Stimulated activated CD4-positive, alpha-beta T cell treated with anti-CD3 and anti-CD28 coated beads, TNF-alpha, amount 100 ng/mL, for 4 hours (primary cell): ENCODE measurements at regions not wholly inside any gene's neighbourhood (a gene's known extent, or its start where the extent isn't known, plus 50 kb on each side); places are given as distances from the start of the nearest gene placed in this dataset.
"Not testable (repeated sequence)": the region's sequence is repeated elsewhere in the genome, so short reads cannot be mapped to it uniquely, and the experiment has no call there.

Source experiments
- DNase-seq, 3 experiments: peaks; one replicate each; pipeline ENCODE4 v3.0.0-alpha.2; 2020; ENCODE audit warnings: low read depth in 3 of 3

- DNase-seq: no peak
These were observed 1162.2 kb downstream of the TYW1 start for GRCh38 chr7:68158686-68159295.

- DNase-seq: no peak
These were observed 1166.1 kb downstream of the TYW1 start for GRCh38 chr7:68162712-68163111.

DNA sequence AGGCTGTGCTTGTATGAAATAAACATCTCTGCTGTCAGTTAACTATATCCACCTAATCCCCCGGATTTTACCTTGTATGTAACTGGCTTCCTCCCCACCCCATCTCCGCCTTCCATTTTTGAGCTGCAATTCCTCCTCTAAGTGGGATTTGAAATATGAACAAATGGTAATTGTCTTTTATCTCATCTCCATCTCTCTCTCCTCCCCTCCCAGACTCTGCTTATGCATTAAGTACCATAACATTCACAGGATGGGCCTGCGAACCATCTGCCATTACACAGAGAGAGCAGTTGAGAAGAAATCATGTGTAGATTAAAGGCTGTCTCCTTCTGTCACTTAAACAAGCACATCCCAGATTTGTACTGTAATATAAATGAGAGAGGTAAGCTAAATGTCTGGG lies 1169.9 kb downstream of the TYW1 start:
- no peak for DNase-seq

GRCh38 chr7:68173513-68173912 lies 1176.9 kb downstream of the TYW1 start:
- DNase-seq: no peak

DNA sequence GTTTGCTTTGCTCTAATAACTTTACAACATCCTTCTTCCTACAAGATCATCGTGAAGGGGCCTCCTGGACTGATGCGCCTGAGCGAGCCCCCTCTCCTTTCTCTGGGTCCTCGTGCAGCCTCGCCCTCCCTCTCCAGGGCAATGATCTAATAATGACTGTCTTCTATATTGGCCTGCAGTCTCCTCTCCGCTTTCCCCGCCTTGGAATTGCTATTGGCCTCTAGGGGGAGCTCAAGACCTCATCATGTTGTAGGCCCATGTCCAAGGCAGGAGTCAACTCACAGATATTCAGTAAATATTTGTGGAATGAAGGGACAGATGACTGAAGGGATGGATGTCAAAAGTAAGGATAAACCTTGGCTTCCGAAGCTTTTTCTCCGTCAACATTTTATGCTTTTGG lies 1180.3 kb downstream of the TYW1 start:
- no peak for DNase-seq

DNA sequence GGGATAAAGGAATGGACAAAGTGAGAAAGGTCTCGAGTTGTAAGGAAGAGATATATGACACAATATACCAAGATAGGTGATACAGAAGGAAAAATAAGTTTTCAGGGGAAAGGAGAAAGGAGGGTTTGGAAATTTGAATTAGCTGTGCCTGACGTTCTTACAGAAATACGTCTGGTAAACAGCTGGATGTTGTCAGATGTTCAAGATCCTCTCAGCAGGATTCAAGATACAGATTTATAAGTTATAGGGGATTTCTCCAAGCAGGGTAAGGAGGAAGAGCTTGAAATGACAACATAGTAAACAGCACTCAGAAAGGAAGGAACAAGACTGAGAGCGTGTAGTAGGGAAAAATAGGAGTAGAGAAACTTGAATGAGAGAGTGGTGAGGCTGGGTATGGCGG lies 1184.1 kb downstream of the TYW1 start:
- DNase-seq: no peak

DNA sequence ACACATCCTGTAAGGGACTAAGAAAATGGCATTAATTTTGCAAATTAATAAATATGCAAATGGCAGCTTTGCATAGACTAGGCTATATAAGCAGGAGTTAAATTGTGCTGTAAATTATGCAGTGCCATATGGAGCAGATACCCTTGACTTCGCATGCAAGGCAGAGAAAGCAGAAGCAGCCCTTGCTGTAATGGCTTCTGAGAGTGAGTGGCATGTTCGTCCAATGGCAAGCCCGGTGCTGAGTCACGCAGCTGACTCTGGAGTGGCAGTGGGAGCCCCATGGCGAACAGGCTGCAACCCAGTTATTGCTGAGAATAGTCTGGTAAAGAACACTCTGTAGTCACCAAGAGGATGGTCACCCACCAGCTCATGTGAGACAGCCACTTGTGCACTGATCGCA lies 1186.5 kb downstream of the TYW1 start:
- DNase-seq: no peak

DNA sequence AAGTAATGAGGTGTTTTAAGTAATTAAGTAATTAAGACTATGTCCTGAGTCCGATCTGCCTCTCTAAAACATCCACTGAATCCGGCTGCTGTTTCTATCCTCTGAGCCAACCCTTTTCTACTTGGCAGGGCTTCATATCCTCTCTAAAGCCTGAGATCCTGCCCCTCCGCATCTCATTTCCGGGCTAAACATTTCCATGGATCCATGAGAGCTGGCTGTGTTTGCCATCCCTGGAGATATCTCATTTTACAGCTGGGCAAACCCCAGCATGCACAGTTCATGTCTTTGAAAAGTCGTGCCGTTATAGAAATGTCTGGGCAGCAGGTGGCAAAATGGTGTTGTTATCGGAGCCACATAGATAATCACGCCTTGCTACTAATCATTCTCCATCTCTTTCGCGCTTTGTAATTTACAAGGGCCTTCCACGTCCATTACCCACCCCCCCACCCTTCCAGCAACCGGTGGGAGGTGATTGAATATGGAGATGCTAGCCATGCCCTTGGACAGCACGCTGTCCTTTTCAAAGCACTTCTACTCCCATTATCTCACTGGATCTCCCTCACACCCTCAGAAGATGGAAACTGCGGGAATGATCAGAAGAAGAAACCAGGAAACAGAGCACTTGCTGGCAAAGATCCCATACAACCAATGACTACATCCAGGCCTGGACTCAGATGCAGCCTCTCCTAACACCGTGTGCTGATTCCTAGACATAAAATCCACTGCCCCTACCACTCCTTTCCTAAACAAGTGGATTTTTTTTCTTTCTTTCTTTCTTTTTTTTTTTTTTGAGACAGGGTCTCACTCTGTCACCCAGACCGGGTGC lies 1189.2 kb downstream of the TYW1 start:
- no peak for DNase-seq

DNA sequence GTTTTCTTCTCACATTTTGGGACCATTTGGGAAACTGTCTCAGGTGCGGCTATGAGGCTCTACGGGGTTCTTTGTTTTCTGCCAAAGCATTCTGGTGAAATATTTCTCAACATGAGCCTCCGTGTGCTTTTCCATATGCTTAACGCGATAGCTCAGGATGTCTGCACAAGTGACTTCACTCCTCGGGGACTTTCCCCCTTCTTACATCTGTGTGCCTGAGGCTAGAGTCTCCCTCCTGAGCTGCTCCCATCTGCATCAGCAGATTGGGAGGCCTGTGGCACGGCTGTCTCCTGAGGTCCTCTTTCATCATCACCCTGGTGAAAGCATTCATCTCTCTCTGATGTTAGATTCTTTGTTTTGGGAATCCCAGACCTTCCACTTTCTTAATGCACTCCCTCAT lies 1190.9 kb downstream of the TYW1 start:
- DNase-seq: no peak

- no peak for DNase-seq
These were observed 1196.3 kb downstream of the TYW1 start for GRCh38 chr7:68192941-68193340.

GRCh38 chr7:68195642-68196041 lies 1199.0 kb downstream of the TYW1 start:
- DNase-seq: not testable (repeated sequence)

DNA sequence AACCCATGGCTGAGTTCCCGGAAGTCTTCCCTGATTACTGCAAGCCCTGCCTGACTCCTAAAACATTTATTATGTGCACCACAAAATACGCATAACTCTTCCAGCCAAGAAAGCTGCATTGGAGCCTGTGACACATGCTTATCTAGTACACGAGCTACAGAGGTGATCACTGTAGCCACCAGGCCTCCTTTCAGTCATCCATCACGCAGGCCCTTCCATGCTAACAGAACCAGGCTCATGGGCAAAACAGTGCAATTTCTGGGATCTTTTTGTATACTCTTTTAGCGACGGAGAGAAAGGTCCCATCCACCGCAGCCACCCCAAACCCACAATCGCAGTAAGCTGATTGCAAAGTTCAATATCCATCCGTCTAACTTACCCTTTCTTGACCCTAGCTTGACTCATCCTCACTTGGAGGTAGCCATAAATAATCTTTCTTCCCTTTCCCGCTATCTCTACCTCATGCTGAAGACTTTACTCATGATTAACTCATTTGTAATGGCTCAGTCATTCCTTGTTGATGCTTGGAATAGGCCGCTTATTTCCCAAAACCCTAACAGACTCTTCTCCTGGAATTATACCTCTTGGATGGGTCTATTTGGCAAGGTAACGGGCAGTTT lies 1203.5 kb downstream of the TYW1 start:
- DNase-seq: no peak

DNA sequence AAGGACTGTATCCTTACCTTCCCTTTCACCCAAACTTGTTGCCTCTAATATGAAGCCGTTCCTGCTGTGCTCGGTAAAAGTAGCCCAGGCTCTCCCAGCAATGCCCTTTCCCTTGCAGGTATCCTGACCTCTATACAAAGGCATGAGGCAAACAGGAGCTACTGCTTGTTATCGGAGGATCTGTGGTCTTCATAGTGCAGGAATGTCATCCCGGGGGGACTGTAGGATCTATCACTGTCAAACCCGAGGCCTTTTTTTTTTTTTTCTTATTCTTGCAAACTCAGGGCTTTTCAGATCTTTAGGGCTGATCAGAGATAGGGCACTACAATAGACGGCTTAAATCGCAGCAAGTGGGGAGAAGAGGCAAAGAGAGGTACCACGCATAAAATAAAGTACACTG lies 1206.6 kb downstream of the TYW1 start:
- no peak for DNase-seq

GRCh38 chr7:68205826-68206225 lies 1209.2 kb downstream of the TYW1 start:
- no peak for DNase-seq

DNA sequence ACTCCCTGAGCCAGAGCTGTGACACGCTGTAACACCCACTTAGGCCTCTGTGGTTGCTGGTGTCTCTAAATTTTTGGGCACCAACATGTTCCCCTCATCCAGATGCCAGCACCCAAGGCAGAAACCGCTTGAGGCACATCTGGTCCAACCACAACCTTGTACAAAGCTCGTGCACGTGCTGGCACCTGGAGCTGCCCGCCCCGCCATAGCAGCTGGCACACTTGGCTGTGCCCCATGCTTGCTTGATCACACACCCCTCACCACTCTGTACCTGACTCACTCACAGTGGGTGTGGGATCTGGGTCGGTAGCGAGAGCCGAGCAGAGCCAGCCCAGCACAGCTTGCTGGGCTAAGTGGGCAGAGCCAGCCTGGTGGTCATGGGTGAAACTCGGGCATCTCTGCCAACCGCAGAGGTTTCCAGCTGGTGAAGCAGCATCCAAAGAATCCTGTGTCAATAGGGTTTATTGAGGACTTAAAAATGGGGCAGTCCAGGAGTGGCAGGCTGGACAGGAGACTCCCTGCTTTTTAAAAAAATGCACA lies 1210.4 kb downstream of the TYW1 start:
- no peak for DNase-seq

DNA sequence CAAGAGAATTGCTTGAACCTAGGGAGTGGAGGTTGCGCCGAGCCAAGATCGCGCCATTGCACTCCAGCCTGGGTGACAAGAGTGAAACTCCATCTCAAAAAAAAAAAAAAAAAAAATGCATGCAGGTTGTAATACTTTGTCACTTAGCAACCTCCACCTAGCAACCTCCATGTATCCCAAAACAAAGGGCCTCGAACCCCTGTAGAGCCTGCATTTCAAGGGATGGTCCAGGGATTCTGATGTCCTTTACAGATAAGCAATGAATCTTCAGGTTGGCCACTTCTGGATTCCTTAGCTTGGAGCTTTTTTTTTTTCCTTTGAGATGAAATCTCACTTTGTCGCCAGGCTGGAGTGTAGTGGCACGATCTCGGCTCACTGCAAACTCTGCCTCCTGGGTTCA lies 1211.0 kb downstream of the TYW1 start:
- no peak for DNase-seq

GRCh38 chr7:68209486-68209885 lies 1212.9 kb downstream of the TYW1 start:
- DNase-seq: no peak

- DNase-seq: no peak
These were observed 1217.2 kb downstream of the TYW1 start for GRCh38 chr7:68213838-68214237.

DNA sequence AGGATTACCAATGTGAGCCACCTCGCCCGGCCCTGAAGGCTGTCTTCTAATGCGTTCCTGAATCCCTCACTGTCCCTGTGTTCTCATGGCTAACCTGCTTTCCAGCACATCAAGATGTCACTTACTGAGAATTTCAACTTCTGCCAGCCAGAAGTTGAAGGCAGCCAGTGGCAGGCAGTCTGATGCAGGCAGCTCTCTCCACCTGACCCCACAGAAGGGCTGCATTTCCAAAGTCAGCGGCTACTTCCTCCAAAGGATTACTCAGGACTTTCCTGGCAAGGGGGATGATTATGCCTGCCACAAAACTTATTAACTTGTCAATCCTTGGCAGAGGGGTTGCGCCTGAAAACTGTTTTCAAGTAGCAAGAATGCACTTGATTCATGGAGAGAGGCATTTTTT lies 1219.4 kb downstream of the TYW1 start:
- no peak for DNase-seq

DNA sequence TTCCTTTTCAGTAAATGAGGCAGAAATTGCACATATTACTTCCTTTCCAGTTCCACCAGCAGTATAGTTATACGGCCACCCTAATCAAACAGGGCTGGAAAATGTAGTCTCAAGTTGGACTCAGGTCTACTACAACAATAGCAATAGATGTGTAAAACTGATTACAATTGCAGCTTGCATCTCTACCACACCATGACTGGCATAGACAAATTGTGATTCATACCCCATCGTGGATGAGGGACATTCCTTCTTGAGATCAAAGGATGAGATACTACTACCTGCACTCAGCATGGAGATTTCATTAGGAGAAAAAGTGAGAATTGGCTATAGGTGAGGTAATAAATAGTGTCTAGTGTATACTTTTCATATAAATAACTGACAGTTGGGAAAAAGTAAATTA lies 1220.8 kb downstream of the TYW1 start:
- DNase-seq: no peak

DNA sequence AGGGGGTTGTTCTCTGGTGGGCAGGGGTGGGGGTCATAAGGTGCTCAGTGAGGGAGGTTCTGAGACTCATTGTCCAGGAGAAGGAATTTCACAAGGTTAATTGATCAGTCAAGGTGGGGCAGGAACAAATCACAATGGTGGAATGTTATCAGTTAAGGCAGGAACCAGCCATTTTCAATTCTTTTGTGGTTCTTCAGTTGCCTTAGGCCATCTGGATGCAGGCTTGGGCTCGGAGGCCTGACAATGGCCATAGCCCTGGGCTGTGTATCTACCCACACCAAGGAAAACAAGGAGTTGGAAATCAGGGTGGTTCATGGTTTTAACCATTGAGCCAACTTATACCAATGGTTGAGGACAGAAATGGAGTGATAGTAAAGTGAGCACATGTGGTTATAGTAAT lies 1221.8 kb downstream of the TYW1 start:
- DNase-seq: no peak

DNA sequence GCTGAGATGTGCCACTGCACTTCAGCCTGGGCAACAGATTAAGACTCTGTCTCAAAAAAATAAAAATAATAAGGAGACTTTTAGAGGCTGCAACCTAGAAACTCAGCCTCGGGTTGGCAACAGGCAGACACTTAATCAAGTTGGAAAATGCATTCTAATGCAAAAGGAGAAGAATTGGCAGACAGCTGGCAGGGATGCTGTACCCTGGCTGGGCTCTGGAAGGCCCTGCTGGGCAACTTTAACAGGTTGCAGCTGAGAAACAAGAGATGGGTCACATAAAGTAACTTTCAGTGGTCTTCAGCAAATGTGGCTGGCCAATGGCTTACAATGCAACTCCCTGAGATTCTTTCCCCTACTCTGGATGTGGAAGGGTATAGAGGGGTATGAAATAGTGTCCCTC lies 1225.7 kb downstream of the TYW1 start:
- no peak for DNase-seq
